Progenitor cell of endocrine pancreas (in vitro differentiated cells): ENCODE measurements at regions not wholly inside any gene's neighbourhood (a gene's known extent, or its start where the extent isn't known, plus 50 kb on each side); places are given as distances from the start of the nearest gene placed in this dataset.

Source experiments
- DNase-seq: peaks from one replicate; pipeline ENCODE4 v3.0.0; 2021; ENCODE audit warnings: low spot score; ENCODE audit not compliant: unreplicated experiment
- H3K27ac Mint-ChIP-seq: 2 replicates; pipeline ENCODE4 v1.8.0; 2021; ENCODE audit warnings: mild to moderate bottlenecking, moderate library complexity, mixed read lengths
- H3K27me3 Mint-ChIP-seq: 2 replicates; pipeline ENCODE4 v1.8.0; 2021; ENCODE audit warnings: mixed read lengths
- H3K36me3 Mint-ChIP-seq: 2 replicates; pipeline ENCODE4 v1.8.0; 2022; ENCODE audit warnings: mixed read lengths; ENCODE audit not compliant: insufficient read depth
- H3K4me1 Mint-ChIP-seq: 2 replicates; pipeline ENCODE4 v1.8.0; 2021; ENCODE audit warnings: low read depth, mixed read lengths
- H3K4me3 Mint-ChIP-seq: 2 replicates; pipeline ENCODE4 v1.8.0; 2021; ENCODE audit warnings: low read depth, mild to moderate bottlenecking, moderate library complexity, mixed read lengths
- H3K9me3 Mint-ChIP-seq: 2 replicates; pipeline ENCODE4 v1.8.0; 2021; ENCODE audit warnings: low read depth, mixed read lengths
- CTCF ChIP-seq: fragments of 200-600 bp; sonication (generic); IDR thresholded peaks from one replicate; pipeline ENCODE4 v1.5.0; 2021; ENCODE audit warnings: antibody characterized with exemption, mild to moderate bottlenecking; ENCODE audit not compliant: unreplicated experiment

GRCh38 chr5:31047621-31048020 lies 145.9 kb upstream of the CDH6 start:
- no peak overlapping the region for H3K27ac Mint-ChIP-seq
- peaks cover 2% of the 10 kb centered on the region for H3K9me3 Mint-ChIP-seq
- H3K4me3 Mint-ChIP-seq: no peak overlapping the region
- H3K27me3 Mint-ChIP-seq: no peaks in the 10 kb centered on the region
- DNase-seq: no peak
- H3K36me3 Mint-ChIP-seq: no peaks in the 10 kb centered on the region
- peaks cover 24% of the 10 kb centered on the region for H3K4me1 Mint-ChIP-seq
- no peak for TF ChIP-seq CTCF

- H3K4me3 Mint-ChIP-seq: no peak overlapping the region
- DNase-seq: no peak
- no peak overlapping the region for H3K27ac Mint-ChIP-seq
- TF ChIP-seq CTCF: no peak
- no peaks in the 10 kb centered on the region for H3K36me3 Mint-ChIP-seq
- no peaks in the 10 kb centered on the region for H3K27me3 Mint-ChIP-seq
- H3K9me3 Mint-ChIP-seq: peaks cover 4% of the 10 kb centered on the region
- peaks cover 18% of the 10 kb centered on the region for H3K4me1 Mint-ChIP-seq
Observed at GRCh38 chr5:31047007-31047406, 146.5 kb upstream of the CDH6 start.

GRCh38 chr5:31036411-31036810 lies 157.1 kb upstream of the CDH6 start:
- Mint-ChIP-seq H3K4me3 (no peak overlapping the region), H3K27me3 (no peaks in the 10 kb centered on the region), H3K9me3 (peaks cover 34% of the 10 kb centered on the region), H3K4me1 (peaks cover 10% of the 10 kb centered on the region), H3K27ac (no peak overlapping the region), H3K36me3 (peaks cover 8% of the 10 kb centered on the region)
- TF ChIP-seq CTCF: no peak
- no peak for DNase-seq

- no peak for DNase-seq
Observed at GRCh38 chr5:31033295-31033694, 160.2 kb upstream of the CDH6 start.

GRCh38 chr5:31029925-31030324 lies 163.6 kb upstream of the CDH6 start:
- Mint-ChIP-seq H3K4me3 (no peak overlapping the region), H3K9me3 (peaks cover 9% of the 10 kb centered on the region), H3K4me1 (peaks cover 8% of the 10 kb centered on the region), H3K27me3 (no peaks in the 10 kb centered on the region), H3K36me3 (peaks cover 2% of the 10 kb centered on the region), H3K27ac (no peak overlapping the region)
- no peak for DNase-seq
- TF ChIP-seq CTCF: no peak

More at GRCh38 chr5:31033295-31033694, 160.2 kb upstream of the CDH6 start:
- Mint-ChIP-seq H3K9me3 (peaks cover 13% of the 10 kb centered on the region), H3K4me3 (no peak overlapping the region), H3K36me3 (peaks cover 4% of the 10 kb centered on the region), H3K27ac (no peak overlapping the region), H3K4me1 (peaks cover 11% of the 10 kb centered on the region), H3K27me3 (no peaks in the 10 kb centered on the region)
- no peak for TF ChIP-seq CTCF
